NCI-H82 (cell line): ENCODE measurements at regions not wholly inside any gene's neighbourhood (a gene's known extent, or its start where the extent isn't known, plus 50 kb on each side); places are given as distances from the start of the nearest gene placed in this dataset.
"Not testable (repeated sequence)": the region's sequence is repeated elsewhere in the genome, so short reads cannot be mapped to it uniquely, and the experiment has no call there.

ENCODE experiments used
- DNase-seq: peaks from one replicate; lab custom pipeline; 2025; lab: John Stamatoyannopoulos, UW

DNA sequence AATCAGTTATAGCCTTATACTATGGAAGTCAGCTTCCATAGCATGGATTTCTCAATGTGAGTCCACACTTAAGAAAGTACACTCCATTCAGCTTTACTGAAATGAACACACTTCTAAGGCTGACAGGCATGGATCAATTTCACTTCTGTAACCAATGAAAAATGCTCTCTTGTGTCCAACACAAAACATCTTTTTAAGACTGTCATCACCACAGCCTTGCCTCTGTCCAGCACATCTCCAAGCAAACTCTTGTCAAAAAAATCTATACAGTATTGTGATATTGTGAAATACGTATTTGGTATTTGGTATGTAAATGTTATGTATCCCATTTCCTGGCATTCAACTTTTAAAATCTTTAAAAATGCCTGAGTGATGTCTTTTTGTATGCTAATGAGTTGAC lies 208.7 kb downstream of the RAP2B start:
- no peak for DNase-seq

- DNase-seq, result no peak
Measured at GRCh38 chr3:153372326-153372725, 210.3 kb downstream of the RAP2B start.

DNA sequence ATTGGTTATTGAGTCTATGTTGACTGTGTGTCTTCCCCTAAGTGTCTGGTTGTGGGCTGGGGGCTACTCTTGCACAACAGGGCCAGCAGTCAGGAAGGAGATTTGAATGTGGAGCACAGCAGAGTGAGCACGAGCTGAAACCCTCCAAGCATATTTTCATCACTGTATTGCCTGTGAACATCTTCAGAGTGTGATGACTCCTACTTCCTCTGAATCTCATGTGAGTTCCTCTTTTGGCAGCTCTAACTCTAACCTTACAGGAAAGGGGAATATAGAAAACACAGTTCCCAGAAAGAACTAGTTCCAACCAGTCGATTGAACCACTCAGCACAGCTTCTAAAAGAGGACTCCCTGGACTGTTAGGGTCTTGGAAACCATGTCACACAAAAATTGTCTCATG lies 211.6 kb downstream of the RAP2B start:
- no peak for DNase-seq

GRCh38 chr3:153378366-153378765 lies 216.3 kb downstream of the RAP2B start:
- DNase-seq, result not testable (repeated sequence)

- no peak for DNase-seq
Measured at GRCh38 chr3:153379516-153379915, 217.5 kb downstream of the RAP2B start.

DNA sequence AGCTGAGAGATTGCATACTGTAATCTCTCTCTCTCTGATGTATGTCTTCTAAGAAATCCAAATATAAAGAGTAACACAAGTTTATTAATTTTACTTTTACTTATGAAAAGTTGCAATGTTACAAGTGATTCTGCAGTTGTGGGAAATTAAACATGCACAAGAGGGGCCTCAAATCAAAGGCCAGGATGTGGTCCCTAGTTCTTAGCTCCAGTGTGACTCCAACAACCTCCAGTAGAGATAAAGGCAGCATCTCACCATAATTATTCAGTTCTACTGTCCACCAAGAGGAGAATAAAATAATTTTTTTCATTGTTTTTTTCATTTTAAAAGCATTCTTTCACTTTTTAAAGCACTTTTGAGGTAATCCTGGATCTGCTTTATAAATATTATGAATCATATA lies 223.3 kb downstream of the RAP2B start:
- DNase-seq, result no peak

- no peak for DNase-seq
Measured at GRCh38 chr3:153392363-153392762, 230.3 kb downstream of the RAP2B start.

GRCh38 chr3:153394017-153394416 lies 232.0 kb downstream of the RAP2B start:
- no peak for DNase-seq

GRCh38 chr3:153396581-153396980 lies 234.6 kb downstream of the RAP2B start:
- DNase-seq, result no peak

DNA sequence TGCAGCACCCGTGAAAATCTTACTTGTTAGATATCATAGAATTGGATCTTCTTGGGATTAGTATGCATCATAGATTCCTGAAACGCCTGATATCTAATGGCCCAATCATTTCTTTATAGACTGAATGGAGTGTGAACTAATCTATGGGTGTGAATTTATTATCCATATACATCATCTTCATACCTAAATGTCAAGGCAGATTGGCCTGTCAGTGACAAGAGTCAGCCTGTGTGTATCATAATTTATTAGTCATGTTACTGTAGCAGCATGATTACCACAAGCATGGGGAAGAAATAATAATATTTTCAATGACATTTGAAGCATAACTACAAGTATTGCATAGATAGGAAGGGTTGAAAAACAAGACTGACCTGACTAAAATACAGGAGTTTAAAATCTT lies 235.8 kb downstream of the RAP2B start:
- no peak for DNase-seq

GRCh38 chr3:153399636-153400035 lies 237.6 kb downstream of the RAP2B start:
- DNase-seq, result no peak

GRCh38 chr3:153400641-153401040 lies 238.6 kb downstream of the RAP2B start:
- DNase-seq, result no peak

DNA sequence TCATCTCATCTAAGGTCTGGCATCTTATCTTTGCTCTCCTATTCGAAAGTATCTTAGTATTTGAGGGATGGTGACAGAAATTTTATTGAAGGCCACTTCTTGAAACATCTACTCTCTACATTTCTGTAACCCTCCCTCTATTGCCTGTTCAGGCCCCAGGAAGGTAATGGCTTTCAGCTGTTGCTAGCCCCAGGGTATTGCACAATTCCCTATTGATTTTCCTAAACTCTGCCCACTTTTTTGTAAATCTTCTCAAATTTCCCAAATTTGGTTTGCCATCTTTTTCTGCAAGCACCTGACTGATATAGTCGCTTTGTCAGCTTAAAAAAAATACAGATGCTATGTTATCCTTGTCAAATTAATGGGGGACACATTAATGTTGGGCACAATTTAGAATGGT lies 242.1 kb downstream of the RAP2B start:
- no peak for DNase-seq

- not testable (repeated sequence) for DNase-seq
Measured at GRCh38 chr3:153405320-153405719, 243.3 kb downstream of the RAP2B start.

DNA sequence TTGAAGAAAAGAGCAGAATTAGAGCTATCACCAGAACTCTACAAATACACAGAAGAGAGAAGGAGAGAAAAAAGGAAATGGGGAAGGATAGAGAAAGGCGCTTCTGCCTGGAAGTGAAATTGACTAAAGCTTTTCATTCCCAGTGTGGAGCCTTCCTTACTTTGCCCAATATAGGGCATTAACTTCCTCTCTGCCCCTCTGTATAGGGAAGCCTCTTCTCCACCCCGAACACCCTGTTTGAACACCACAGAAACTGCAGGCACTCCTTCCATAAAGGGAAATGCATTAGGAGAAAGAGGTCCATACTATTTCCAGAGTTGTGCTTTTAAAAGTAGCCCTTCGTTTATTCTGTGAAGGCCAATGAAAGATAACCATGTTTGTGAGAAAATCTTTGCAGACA lies 248.5 kb downstream of the RAP2B start:
- no peak for DNase-seq

DNA sequence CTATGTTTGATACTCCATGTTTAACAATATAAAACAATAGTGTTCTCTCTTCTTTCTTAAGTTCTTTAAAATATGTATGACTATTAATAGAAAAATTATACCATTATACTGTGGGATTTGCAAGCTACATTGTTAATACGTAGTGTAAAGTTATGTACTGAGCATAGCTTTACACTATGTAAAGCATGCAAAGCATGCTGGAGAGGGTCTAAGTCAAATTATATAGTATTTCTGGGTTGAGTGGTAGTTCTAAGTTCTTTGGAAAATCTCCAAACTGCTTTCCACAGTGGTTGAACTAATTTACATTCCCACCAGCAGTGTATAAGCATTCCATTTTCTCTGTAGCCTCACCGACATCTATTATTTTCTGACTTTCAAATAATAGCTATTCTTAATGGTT lies 253.0 kb downstream of the RAP2B start:
- DNase-seq, result no peak

DNA sequence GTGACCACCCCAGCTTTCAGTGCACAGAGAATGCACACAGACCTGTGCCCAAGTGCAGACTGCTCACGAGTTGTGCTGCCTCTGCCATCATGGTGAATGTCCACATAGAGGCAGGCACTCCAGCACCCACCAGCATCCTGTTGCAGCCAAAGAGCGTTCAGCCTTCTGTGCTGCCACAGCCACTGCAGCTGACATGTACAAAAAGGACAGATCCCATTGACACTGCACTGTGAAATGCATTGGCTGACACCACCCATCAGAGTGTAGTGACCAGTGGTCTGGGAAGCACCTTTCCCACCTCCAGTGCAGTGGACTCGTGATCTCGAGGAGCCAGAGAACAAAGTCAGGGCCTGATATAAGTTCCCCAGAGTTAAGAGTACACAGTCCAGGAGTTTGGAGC lies 260.3 kb downstream of the RAP2B start:
- no peak for DNase-seq

GRCh38 chr3:153423820-153424219 lies 261.8 kb downstream of the RAP2B start:
- DNase-seq, result not testable (repeated sequence)

DNA sequence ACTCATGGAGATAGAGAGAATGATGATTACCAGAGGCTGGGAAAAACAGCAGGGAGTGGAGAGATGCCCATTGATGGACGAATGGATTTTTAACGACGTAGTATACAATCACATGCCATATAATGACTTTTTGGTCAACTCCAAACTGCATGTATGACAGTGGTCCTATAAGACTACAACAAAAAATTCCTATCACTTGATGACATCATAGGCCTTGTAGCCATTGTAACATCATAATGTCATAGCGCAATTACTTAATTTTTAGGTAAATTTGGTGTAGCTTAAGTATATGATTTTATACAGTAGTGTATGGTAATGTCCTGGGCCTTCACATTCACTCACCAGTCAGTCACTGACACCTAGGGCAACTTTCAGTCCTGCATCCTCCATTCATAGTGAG lies 264.3 kb downstream of the RAP2B start:
- no peak for DNase-seq

DNA sequence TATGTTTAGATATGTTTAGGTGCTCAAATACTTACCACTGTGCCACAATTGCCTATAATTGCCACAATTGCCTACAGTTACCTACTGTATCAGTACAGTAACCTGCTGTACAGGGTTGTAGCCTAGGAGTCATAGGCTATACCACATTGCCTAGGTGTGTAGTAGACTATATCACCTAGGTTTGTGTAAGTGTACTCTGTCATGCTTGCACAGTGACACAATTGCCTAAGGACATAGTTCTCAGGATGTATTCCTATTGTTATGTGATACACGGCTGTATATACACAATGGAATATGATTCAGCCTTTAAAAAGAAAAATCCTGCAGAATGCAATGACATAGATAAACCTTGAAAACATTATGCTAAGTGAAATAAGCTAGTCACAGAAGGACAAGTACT lies 264.8 kb downstream of the RAP2B start:
- no peak for DNase-seq

GRCh38 chr3:153429821-153430220 lies 267.8 kb downstream of the RAP2B start:
- DNase-seq, result no peak

DNA sequence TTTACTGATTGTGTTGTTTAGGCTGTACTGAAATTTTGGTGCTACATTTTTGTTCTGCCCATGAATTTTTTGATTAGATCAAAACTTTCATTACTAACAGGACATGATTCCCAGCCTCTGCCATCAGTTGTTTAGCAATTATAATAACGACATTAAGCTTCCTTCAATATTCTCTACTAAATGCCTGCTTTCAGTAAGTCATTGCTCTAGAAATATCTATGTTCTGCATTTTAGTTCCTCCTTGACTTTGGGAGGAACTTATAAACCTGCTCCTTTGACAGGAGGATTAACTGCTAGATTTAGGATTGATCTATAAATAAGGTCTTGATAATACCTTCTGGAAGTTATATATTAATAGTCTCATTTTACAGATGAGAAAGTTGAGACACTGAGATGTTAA lies 269.1 kb downstream of the RAP2B start:
- DNase-seq, result no peak

GRCh38 chr3:153437666-153438065 lies 275.6 kb downstream of the RAP2B start:
- DNase-seq, result no peak

GRCh38 chr3:153438271-153438670 lies 276.2 kb downstream of the RAP2B start:
- no peak for DNase-seq

- DNase-seq, result no peak
Measured at GRCh38 chr3:153439780-153440179, 277.8 kb downstream of the RAP2B start.
